Tibial nerve (tissue), 3 donors: ENCODE measurements at regions not wholly inside any gene's neighbourhood (a gene's known extent, or its start where the extent isn't known, plus 50 kb on each side); places are given as distances from the start of the nearest gene placed in this dataset.

Source experiments
- EP300 ChIP-seq, 2 donors: sonication (generic); formaldehyde crosslinking; IDR thresholded peaks; one replicate each; pipeline ENCODE4 v1.6.1; 2017; ENCODE audit warnings: antibody characterized with exemption in 2 of 2, mild to moderate bottlenecking in 1 of 2
- POLR2A ChIP-seq, 2 donors: fragments of 450-650 bp; IDR thresholded peaks; one replicate each; pipeline ENCODE4 v1.6.1; 2017; ENCODE audit warnings: antibody characterized with exemption in 2 of 2, mild to moderate bottlenecking in 2 of 2, moderate library complexity in 2 of 2

DNA sequence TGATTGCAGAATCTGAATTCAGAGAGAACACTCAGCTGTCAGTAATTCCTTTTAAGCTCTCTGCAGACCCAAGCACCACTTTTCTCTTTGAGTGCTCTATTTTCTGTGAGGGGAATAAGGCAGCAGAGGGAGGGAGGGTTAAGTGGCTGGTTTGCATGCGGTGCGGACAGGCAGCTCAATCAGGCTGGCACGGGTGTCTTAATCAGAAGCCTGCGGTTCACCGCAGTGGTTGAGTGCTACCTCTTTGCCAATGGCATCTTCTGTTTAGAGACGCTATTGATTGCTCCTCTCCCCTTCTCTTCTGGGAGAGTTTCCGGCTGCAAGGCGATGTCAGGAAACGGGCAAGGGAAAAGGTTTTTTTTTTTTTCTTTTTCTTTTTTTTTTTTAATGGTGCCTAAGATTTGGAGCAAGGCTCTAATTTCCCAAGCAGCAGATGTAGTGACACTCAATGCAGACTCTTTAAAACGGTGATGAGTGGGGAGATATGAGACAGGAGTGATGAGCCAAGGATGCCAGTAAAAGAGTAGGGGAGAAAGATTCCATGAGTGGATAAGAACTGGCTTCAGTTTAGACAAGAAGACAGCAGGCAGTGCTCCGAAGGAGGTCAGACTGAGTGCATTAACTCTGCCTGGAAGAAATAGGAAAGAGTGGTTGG, 533.7 kb upstream of the SEL1L start:
- TF ChIP-seq EP300 (IDR thresholded peaks at IDR 0.05) = no peak
- no peak for TF ChIP-seq POLR2A (IDR thresholded peaks at IDR 0.05)
